ENCODE measurements at regions not wholly inside any gene's neighbourhood (a gene's known extent, or its start where the extent isn't known, plus 50 kb on each side); places are given as distances from the start of the nearest gene placed in this dataset.

- no peaks in the 10 kb centered on the region for H3K9me3 ChIP-seq (ENCODE audit: control extremely low read depth in 1 of 3, control insufficient read depth in 2 of 3, insufficient read depth in 1 of 3, low read length in 2 of 3)
- H3K79me2 ChIP-seq (ENCODE audit: control insufficient read depth, insufficient read depth, low read length): no peaks in the 10 kb centered on the region
- Mint-ChIP-seq H3K9me3 (ENCODE audit: insufficient read depth) (no peaks in the 10 kb centered on the region), H3K27me3 (no peaks in the 10 kb centered on the region), H3K4me1 (no peaks in the 10 kb centered on the region), H3K27ac (no peak overlapping the region), H3K4me3 (no peak overlapping the region)
- no peak overlapping the region for H2AFZ ChIP-seq (ENCODE audit: insufficient read depth, low read depth, low read length, poor library complexity, severe bottlenecking)
- ChIA-PET POLR2A (no interaction called here), CTCF (no interaction called here)
- WGBS (ENCODE audit: insufficient coverage): no CpG with 5 or more reads among the region's 4 CpGs
- H3K4me3 ChIP-seq (ENCODE audit: control extremely low read depth in 1 of 5, extremely low read depth in 1 of 5, insufficient read depth in 1 of 5, low read depth in 2 of 5, low read length in 4 of 5): no peak overlapping the region
- H3K4me1 ChIP-seq (ENCODE audit: control insufficient read depth in 2 of 2, insufficient read depth in 2 of 2, low read length in 2 of 2): no peaks in the 10 kb centered on the region
- no peak for ATAC-seq (ENCODE audit: low read depth)
- H3K4me2 ChIP-seq (replicated peaks; ENCODE audit: low read depth, low read length, poor library complexity, severe bottlenecking): no peak overlapping the region
- no peaks in the 10 kb centered on the region for H3K27me3 ChIP-seq (replicated peaks in 1 of 4; ENCODE audit: control extremely low read depth in 1 of 4, control insufficient read depth in 3 of 4, insufficient read depth in 4 of 4, low read length in 3 of 4)
- H3K27ac ChIP-seq (ENCODE audit: low read length in 2 of 2): no peak overlapping the region
- no peak for DNase-seq
- intact Hi-C loops (cut with micrococcal nuclease): no loop called here
- no peaks in the 10 kb centered on the region for H3K36me3 ChIP-seq (replicated peaks in 1 of 2; ENCODE audit: control extremely low read depth in 1 of 2, control insufficient read depth in 1 of 2, extremely low read depth in 1 of 2, insufficient read depth in 2 of 2, low read length in 1 of 2)
- no peaks in the 10 kb centered on the region for H4K20me1 ChIP-seq (ENCODE audit: control insufficient read depth, insufficient read depth, low read length, poor library complexity, severe bottlenecking)
- H3K9ac ChIP-seq (ENCODE audit: low read length): no peak overlapping the region
- TF ChIP-seq CTCF (IDR thresholded peaks at IDR 0.05) (no peak), EZH2 (IDR thresholded peaks at IDR 0.05; ENCODE audit: borderline replicate concordance, insufficient read depth, low read depth, low read length, poor library complexity, severe bottlenecking) (no peak)
Measured at GRCh38 chr3:18245721-18246120, 179.4 kb downstream of the SATB1 start.

GRCh38 chr3:18241837-18242236 is 183.3 kb downstream of the SATB1 start:
- H4K20me1 ChIP-seq (ENCODE audit: control insufficient read depth, insufficient read depth, low read length, poor library complexity, severe bottlenecking): no peaks in the 10 kb centered on the region
- Mint-ChIP-seq H3K27ac (no peak overlapping the region), H3K9me3 (ENCODE audit: insufficient read depth) (no peaks in the 10 kb centered on the region), H3K27me3 (peaks cover 11% of the 10 kb centered on the region), H3K4me3 (no peak overlapping the region), H3K4me1 (peaks cover 9% of the 10 kb centered on the region)
- DNase-seq (no peak), ATAC-seq (ENCODE audit: low read depth) (no peak)
- H3K79me2 ChIP-seq (ENCODE audit: control insufficient read depth, insufficient read depth, low read length): no peaks in the 10 kb centered on the region
- WGBS (ENCODE audit: insufficient coverage): no CpG with 5 or more reads among the region's 1 CpG
- H3K4me1 ChIP-seq (ENCODE audit: control insufficient read depth in 2 of 2, insufficient read depth in 2 of 2, low read length in 2 of 2): peaks cover 3 to 6% of the 10 kb centered on the region in 2 donors
- H3K4me3 ChIP-seq (ENCODE audit: control extremely low read depth in 1 of 5, extremely low read depth in 1 of 5, insufficient read depth in 1 of 5, low read depth in 2 of 5, low read length in 4 of 5): no peak overlapping the region
- TF ChIP-seq CTCF (IDR thresholded peaks at IDR 0.05) (no peak), EZH2 (IDR thresholded peaks at IDR 0.05; ENCODE audit: borderline replicate concordance, insufficient read depth, low read depth, low read length, poor library complexity, severe bottlenecking) (no peak)
- ChIA-PET CTCF (no interaction called here), POLR2A (no interaction called here)
- intact Hi-C loops (cut with micrococcal nuclease): no loop called here
- H3K9ac ChIP-seq (ENCODE audit: low read length): no peak overlapping the region
- H3K27ac ChIP-seq (ENCODE audit: low read length in 2 of 2): no peak overlapping the region
- H3K4me2 ChIP-seq (replicated peaks; ENCODE audit: low read depth, low read length, poor library complexity, severe bottlenecking): no peak overlapping the region
- no peaks in the 10 kb centered on the region for H3K36me3 ChIP-seq (replicated peaks in 1 of 2; ENCODE audit: control extremely low read depth in 1 of 2, control insufficient read depth in 1 of 2, extremely low read depth in 1 of 2, insufficient read depth in 2 of 2, low read length in 1 of 2)
- H2AFZ ChIP-seq (ENCODE audit: insufficient read depth, low read depth, low read length, poor library complexity, severe bottlenecking): no peak overlapping the region
- H3K9me3 ChIP-seq (ENCODE audit: control extremely low read depth in 1 of 3, control insufficient read depth in 2 of 3, insufficient read depth in 1 of 3, low read length in 2 of 3): no peaks in the 10 kb centered on the region
- H3K27me3 ChIP-seq (replicated peaks in 1 of 4; ENCODE audit: control extremely low read depth in 1 of 4, control insufficient read depth in 3 of 4, insufficient read depth in 4 of 4, low read length in 3 of 4): no peaks in the 10 kb centered on the region

All from B cell (primary cell).